ENCODE measurements at regions not wholly inside any gene's neighbourhood (a gene's known extent, or its start where the extent isn't known, plus 50 kb on each side); places are given as distances from the start of the nearest gene placed in this dataset.

DNA sequence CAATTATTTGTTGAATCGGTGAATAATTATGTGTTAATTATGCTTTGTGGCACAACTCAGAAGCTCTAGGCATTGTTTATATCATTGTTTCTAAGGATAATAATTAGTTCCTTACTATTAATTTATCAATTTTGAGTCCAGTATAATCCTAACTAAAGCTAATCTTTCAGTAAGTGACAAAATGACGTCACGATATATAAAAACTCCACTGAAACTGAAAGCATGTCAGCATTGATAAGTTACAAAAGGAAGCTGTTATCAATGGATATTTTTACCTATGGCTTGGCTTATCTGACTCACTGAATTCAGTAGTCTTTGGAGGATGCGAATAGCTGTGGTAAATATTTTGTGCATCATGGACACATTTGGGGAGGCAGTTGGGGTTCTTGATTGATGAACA lies 793.1 kb downstream of the NXPH1 start:
- no peak overlapping the region for H3K4me3 Mint-ChIP-seq
- no peaks in the 10 kb centered on the region for H3K36me3 Mint-ChIP-seq (ENCODE audit: low read depth)
- no peaks in the 10 kb centered on the region for H3K4me1 Mint-ChIP-seq
- H3K27me3 Mint-ChIP-seq (ENCODE audit: low read depth): peaks cover 4% of the 10 kb centered on the region
- no peak for TF ChIP-seq CTCF (IDR thresholded peaks at IDR 0.05; ENCODE audit: unreplicated experiment in 3 of 3)
- H3K27ac Mint-ChIP-seq: no peak overlapping the region
- peaks cover 4% of the 10 kb centered on the region for H3K9me3 Mint-ChIP-seq

DNA sequence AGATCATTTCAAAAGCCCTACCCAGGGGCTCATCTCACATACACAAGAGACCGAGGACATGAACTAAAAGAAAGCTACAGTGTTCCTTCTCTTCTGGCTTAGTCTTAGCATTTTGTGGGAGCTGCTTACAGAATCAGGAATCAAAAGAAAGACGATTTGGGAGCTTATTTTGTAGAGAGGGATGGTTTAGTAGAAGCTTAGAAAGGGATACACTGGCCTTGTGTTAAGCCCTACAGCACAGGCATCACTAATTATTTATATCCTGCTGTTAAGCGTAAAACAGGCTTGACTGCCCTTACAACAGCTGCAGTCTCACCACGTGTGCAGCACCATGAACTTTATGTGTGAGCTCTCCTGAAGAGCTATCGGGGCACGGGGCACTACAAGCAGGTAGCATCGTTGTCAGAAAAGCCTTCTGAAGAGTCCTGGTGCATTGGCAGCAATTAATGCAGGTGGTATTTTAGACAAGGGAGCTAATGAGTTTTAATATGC lies 798.3 kb downstream of the NXPH1 start:
- no peaks in the 10 kb centered on the region for H3K9me3 Mint-ChIP-seq
- H3K4me1 Mint-ChIP-seq: peaks cover 5% of the 10 kb centered on the region
- H3K36me3 Mint-ChIP-seq (ENCODE audit: low read depth): no peaks in the 10 kb centered on the region
- H3K27me3 Mint-ChIP-seq (ENCODE audit: low read depth): peaks cover 19% of the 10 kb centered on the region
- H3K27ac Mint-ChIP-seq: no peak overlapping the region
- no peak overlapping the region for H3K4me3 Mint-ChIP-seq
- no peak for TF ChIP-seq CTCF (IDR thresholded peaks at IDR 0.05; ENCODE audit: unreplicated experiment in 3 of 3)

GRCh38 chr7:9240001-9240400 lies 806.6 kb downstream of the NXPH1 start:
- Mint-ChIP-seq H3K27ac (no peak overlapping the region), H3K4me1 (no peaks in the 10 kb centered on the region), H3K9me3 (no peaks in the 10 kb centered on the region), H3K27me3 (ENCODE audit: low read depth) (peaks cover 5% of the 10 kb centered on the region), H3K4me3 (no peak overlapping the region), H3K36me3 (ENCODE audit: low read depth) (no peaks in the 10 kb centered on the region)
- no peak for TF ChIP-seq CTCF (IDR thresholded peaks at IDR 0.05; ENCODE audit: unreplicated experiment in 3 of 3)

DNA sequence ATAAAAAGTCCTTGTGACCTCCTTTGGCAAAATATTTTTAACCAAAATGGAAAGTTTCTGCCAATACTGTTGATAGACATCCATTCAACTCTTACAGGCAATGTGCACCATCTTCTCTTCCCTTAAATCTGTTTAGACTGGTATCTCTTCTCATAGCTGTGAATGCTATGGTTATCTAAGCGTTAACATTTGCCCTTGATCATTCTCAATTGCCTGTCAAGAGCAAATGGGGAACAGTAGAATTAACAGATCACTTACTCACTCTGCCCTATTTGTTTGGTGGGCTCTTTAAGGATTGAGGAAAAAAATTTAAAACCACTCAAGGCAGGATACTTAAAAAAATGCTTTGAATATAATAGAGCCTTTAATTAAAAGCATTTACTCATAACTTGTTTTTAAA lies 808.4 kb downstream of the NXPH1 start:
- H3K27ac Mint-ChIP-seq: no peak overlapping the region
- no peaks in the 10 kb centered on the region for H3K36me3 Mint-ChIP-seq (ENCODE audit: low read depth)
- H3K27me3 Mint-ChIP-seq (ENCODE audit: low read depth): no peaks in the 10 kb centered on the region
- TF ChIP-seq CTCF (IDR thresholded peaks at IDR 0.05; ENCODE audit: unreplicated experiment in 3 of 3): no peak
- H3K9me3 Mint-ChIP-seq: peaks cover 8% of the 10 kb centered on the region
- no peaks in the 10 kb centered on the region for H3K4me1 Mint-ChIP-seq
- H3K4me3 Mint-ChIP-seq: no peak overlapping the region

GRCh38 chr7:9242636-9243035 lies 809.2 kb downstream of the NXPH1 start:
- Mint-ChIP-seq H3K36me3 (ENCODE audit: low read depth) (no peaks in the 10 kb centered on the region), H3K4me3 (no peak overlapping the region), H3K9me3 (peaks cover 9% of the 10 kb centered on the region), H3K4me1 (no peaks in the 10 kb centered on the region), H3K27me3 (ENCODE audit: low read depth) (no peaks in the 10 kb centered on the region), H3K27ac (no peak overlapping the region)
- no peak for TF ChIP-seq CTCF (IDR thresholded peaks at IDR 0.05; ENCODE audit: unreplicated experiment in 3 of 3)

GRCh38 chr7:9250876-9251275 lies 817.5 kb downstream of the NXPH1 start:
- Mint-ChIP-seq H3K9me3 (peaks cover 13% of the 10 kb centered on the region), H3K27ac (no peak overlapping the region), H3K4me3 (no peak overlapping the region), H3K36me3 (ENCODE audit: low read depth) (no peaks in the 10 kb centered on the region), H3K27me3 (ENCODE audit: low read depth) (no peaks in the 10 kb centered on the region), H3K4me1 (no peaks in the 10 kb centered on the region)
- TF ChIP-seq CTCF (IDR thresholded peaks at IDR 0.05; ENCODE audit: unreplicated experiment in 3 of 3): no peak
